AG04450 (cell line): ENCODE measurements at regions not wholly inside any gene's neighbourhood (a gene's known extent, or its start where the extent isn't known, plus 50 kb on each side); places are given as distances from the start of the nearest gene placed in this dataset.

Experiments
- CTCF ChIA-PET: fragments of 300-600, 350-600 bp; formaldehyde crosslinking; extraction: SDS; loops from one replicate; lab custom pipeline; 2022; ENCODE audit warnings: antibody characterized with exemption, inconsistent platforms; lab: Charles Lee
- POLR2A ChIA-PET: fragments of 350-600 bp; formaldehyde crosslinking; extraction: SDS; loops from one replicate; lab custom pipeline; 2021; ENCODE audit warnings: antibody characterized with exemption, inconsistent platforms; lab: Yijun Ruan, JAX
- DNase-seq: peaks from one replicate; pipeline ENCODE4 v3.0.0-alpha.2; 2011; ENCODE audit warnings: low read depth, low spot score
- H3K27ac ChIP-seq: one replicate; pipeline ENCODE4 v1.5.1; 2012; ENCODE audit warnings: low read depth, low read length, control low read depth
- H3K27me3 ChIP-seq: one replicate; pipeline ENCODE4 v1.6.0; 2012; ENCODE audit warnings: low read length; ENCODE audit not compliant: control insufficient read depth, insufficient read depth
- H3K4me3 ChIP-seq: 2 replicates; pipeline ENCODE4 v1.5.1; 2011; ENCODE audit warnings: mild to moderate bottlenecking, low read depth, low read length, control low read depth
- H3K9me3 ChIP-seq: 2 replicates; pipeline ENCODE4 v1.5.1; 2012; ENCODE audit warnings: low read length; ENCODE audit not compliant: control insufficient read depth, insufficient read depth
- TF ChIP-seq, protein P1 (sequence below): IDR thresholded peaks from 2 replicates; pipeline ENCODE4 v1.5.1; 2011; ENCODE audit warnings: low read depth, low read length, control low read depth, inconsistent platforms

DNA sequence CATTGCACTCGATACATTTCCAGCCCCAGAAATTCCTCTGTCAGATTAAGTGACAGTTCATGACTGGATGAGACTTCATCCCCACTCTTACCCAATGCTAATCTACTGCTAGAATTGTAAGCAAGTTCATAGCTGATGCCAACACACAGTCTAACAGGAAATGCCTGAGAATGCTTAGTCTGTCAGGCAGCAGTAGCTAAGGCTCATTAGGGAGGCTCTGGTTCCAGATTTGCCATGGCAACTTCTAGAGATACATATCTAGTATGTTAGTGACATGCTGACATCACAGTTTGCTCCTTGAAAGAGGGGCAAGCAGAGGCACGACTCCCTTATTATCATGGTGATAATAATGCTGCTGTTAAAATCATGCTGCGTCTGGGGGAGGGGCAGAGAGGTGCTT is 198.4 kb downstream of the RBM43 start:
- ChIA-PET CTCF (interaction anchor here (1.6 kb wide), 1 partner anchor 12 kb away, joined by 7 read pairs; no protein-coding TSS in a partner anchor), POLR2A (no interaction called here)
- TF ChIP-seq, protein P1, sequence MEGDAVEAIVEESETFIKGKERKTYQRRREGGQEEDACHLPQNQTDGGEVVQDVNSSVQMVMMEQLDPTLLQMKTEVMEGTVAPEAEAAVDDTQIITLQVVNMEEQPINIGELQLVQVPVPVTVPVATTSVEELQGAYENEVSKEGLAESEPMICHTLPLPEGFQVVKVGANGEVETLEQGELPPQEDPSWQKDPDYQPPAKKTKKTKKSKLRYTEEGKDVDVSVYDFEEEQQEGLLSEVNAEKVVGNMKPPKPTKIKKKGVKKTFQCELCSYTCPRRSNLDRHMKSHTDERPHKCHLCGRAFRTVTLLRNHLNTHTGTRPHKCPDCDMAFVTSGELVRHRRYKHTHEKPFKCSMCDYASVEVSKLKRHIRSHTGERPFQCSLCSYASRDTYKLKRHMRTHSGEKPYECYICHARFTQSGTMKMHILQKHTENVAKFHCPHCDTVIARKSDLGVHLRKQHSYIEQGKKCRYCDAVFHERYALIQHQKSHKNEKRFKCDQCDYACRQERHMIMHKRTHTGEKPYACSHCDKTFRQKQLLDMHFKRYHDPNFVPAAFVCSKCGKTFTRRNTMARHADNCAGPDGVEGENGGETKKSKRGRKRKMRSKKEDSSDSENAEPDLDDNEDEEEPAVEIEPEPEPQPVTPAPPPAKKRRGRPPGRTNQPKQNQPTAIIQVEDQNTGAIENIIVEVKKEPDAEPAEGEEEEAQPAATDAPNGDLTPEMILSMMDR = no peak
- Histone ChIP-seq H3K9me3 (no peaks in the 10 kb centered on the region), H3K27me3 (no peaks in the 10 kb centered on the region), H3K27ac (no peak overlapping the region), H3K4me3 (no peak overlapping the region)
- no peak for DNase-seq

DNA sequence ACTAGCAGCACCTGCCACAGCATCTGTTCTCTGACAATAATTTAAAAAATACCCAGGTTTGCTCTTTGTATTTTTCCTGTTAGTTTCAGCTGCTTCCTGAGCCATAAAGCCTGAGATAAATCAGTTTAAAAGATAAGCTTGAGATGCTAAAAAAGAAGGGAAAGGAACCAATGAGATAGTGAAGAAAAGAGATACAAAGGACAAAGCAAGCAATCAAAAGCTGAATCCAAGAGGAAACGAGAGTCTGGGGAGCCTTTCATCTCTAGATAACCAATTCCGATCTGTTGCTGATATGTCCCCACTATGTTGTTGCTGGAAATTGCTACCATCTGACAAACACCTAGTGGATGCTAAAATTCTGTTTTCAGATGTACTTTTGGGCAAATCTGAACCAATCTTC is 201.4 kb downstream of the RBM43 start:
- Histone ChIP-seq H3K9me3 (no peaks in the 10 kb centered on the region), H3K27ac (no peak overlapping the region), H3K4me3 (no peak overlapping the region), H3K27me3 (no peaks in the 10 kb centered on the region)
- no peak for DNase-seq
- ChIA-PET CTCF (interaction anchor here (2.5 kb wide), 1 partner anchor 9 kb away, joined by 13 read pairs; no protein-coding TSS in a partner anchor), POLR2A (no interaction called here)
- TF ChIP-seq, protein P1 = no peak

DNA sequence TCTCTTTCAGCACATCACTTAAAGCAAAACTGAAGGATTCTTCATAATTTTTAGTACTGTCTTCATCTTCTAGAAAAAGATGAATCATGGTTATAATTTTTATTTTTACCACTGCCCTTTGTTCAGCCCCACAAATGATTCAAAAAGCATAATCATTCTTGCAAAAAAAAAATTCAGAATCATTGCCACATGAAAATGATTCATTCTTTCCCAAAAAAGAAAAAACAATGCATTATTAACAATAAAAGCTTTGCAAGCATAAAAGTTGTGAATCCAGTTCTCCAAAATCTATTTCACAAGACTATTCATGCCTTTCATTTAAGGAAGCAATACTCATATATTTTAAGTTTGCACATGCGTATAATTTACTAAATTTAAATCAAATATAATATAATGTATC is 204.8 kb downstream of the RBM43 start:
- DNase-seq = no peak
- TF ChIP-seq, protein P1 = no peak
- H3K9me3 ChIP-seq = no peaks in the 10 kb centered on the region
- ChIA-PET POLR2A (no interaction called here), CTCF (no interaction called here)
- H3K27ac ChIP-seq = no peak overlapping the region
- no peaks in the 10 kb centered on the region for H3K27me3 ChIP-seq
- no peak overlapping the region for H3K4me3 ChIP-seq

DNA sequence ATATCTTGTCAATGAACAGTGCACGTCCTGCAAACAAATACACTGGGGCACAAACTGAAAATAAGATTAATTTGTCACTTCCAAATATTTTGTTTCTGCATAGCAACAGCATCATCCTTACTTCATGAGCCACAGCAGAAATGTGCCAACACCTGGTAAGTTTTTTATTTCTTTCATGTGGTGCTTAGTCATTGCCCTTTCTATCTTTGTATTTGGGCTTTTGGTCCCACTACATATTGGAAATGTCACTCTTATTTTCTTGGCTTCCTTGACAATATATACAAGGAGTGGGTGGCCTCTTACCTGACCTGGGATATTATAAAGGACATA is 208.0 kb downstream of the RBM43 start:
- POLR2A ChIA-PET = no interaction called here
- TF ChIP-seq, protein P1 = no peak

DNA sequence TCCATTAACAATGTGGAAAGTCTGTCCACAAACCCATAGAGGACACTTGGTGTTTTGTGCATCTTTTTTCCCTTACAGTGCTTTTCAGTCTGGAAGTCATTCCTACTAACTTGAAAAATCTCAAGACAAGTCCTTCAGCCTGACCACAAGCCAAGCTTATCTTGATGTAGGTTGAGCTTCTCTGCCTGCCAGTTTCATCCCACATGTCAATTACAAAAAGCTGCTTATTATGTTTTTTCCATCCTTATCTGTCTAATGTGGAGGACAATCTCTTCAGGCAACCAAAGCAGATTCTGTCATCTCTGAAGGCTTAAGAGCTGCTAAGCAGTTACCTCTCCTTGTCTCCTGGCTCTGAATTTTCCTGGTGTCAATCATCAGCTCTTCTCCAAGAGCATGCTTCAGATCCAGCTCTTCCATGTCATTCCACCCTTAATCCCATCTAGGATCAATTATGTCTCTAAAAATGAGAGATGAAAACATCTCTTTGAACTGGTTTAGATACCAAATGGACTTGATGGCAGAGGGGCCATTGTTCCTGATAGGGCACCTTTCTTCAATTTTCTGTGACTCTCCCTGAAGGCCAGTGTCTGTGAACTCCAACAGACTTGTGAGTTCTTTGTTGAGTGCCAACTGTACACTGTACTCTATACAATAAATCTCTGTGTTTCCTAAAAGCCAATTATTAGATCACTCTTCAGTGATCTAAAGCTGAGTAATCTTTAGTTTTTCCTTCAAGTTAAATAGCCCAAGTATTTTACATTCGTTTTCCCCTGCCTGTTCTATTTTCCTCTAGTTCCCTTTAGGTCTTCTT is 208.6 kb downstream of the RBM43 start:
- Histone ChIP-seq H3K9me3 (no peaks in the 10 kb centered on the region), H3K27me3 (no peaks in the 10 kb centered on the region), H3K27ac (no peak overlapping the region), H3K4me3 (no peak overlapping the region)
- ChIA-PET CTCF (interaction anchor here (1.1 to 2.6 kb wide), 4 partner anchors 11 to 186 kb away, joined by 3 to 15 read pairs (median 7); no protein-coding TSS in a partner anchor), POLR2A (no interaction called here)
- TF ChIP-seq, protein P1 = no peak
- DNase-seq = no peak

More for the DNA sequence above, 208.0 kb downstream of the RBM43 start:
- CTCF ChIA-PET = interaction anchor here (1.1 to 2.5 kb wide), 2 partner anchors 10 to 185 kb away, joined by 3 to 11 read pairs; no protein-coding TSS in a partner anchor
- Histone ChIP-seq H3K27ac (no peak overlapping the region), H3K9me3 (no peaks in the 10 kb centered on the region), H3K4me3 (no peak overlapping the region), H3K27me3 (no peaks in the 10 kb centered on the region)
- DNase-seq = no peak
